Neural cell (in vitro differentiated cells): ENCODE measurements at regions not wholly inside any gene's neighbourhood (a gene's known extent, or its start where the extent isn't known, plus 50 kb on each side); places are given as distances from the start of the nearest gene placed in this dataset.

Experiments used
- H2AFZ ChIP-seq: fragments of 200-600, 300-800 bp; sonication (generic), shearing (Covaris generic); 2 replicates; pipeline ENCODE4 v1.6.0; 2014; ENCODE audit warnings: low read depth, mild to moderate bottlenecking, antibody characterized with exemption, low read length, moderate library complexity
- H3F3A ChIP-seq: fragments of 200-600 bp; shearing (Covaris generic); 2 replicates; pipeline ENCODE4 v1.6.1; 2016; ENCODE audit warnings: mild to moderate bottlenecking, moderate library complexity, mixed read lengths, antibody characterized with exemption, low read length; ENCODE audit not compliant: insufficient read depth, poor library complexity, severe bottlenecking
- H3K27ac ChIP-seq: fragments of 200-600, 300-800 bp; sonication (generic), shearing (Covaris generic); 2 replicates; pipeline ENCODE4 v1.5.1; 2014; ENCODE audit warnings: mild to moderate bottlenecking, low read length, moderate library complexity
- H3K27me3 ChIP-seq: fragments of 300-800, 200-600 bp; sonication (generic), shearing (Covaris generic); 2 replicates; pipeline ENCODE4 v1.6.0; 2014; ENCODE audit warnings: mild to moderate bottlenecking, low read depth, low read length, moderate library complexity; ENCODE audit not compliant: insufficient read depth
- H3K36me3 ChIP-seq: fragments of 300-800, 200-600 bp; sonication (generic), shearing (Covaris generic); 2 replicates; pipeline ENCODE4 v1.5.1; 2014; ENCODE audit warnings: mild to moderate bottlenecking, antibody characterized with exemption, low read length, moderate library complexity; ENCODE audit not compliant: insufficient read depth
- H3K4me2 ChIP-seq: fragments of 300-800, 200-600 bp; sonication (generic), shearing (Covaris generic); 2 replicates; pipeline ENCODE4 v1.6.0; 2014; ENCODE audit warnings: mild to moderate bottlenecking, low read length
- H3K4me3 ChIP-seq: fragments of 300-800, 200-600 bp; sonication (generic), shearing (Covaris generic); 2 replicates; pipeline ENCODE4 v1.5.1; 2014; ENCODE audit warnings: mild to moderate bottlenecking, low read length, moderate library complexity
- H3K79me2 ChIP-seq: fragments of 200-600 bp; shearing (Covaris generic); replicated peaks from 2 replicates; pipeline ENCODE4 v1.6.0; 2014; ENCODE audit warnings: mild to moderate bottlenecking, low read length, moderate library complexity; ENCODE audit not compliant: insufficient read depth
- H3K9ac ChIP-seq: fragments of 300-800, 200-600 bp; sonication (generic), shearing (Covaris generic); 2 replicates; pipeline ENCODE4 v1.6.1; 2016; ENCODE audit warnings: mild to moderate bottlenecking, low read length, mixed read lengths
- H3K9me2 ChIP-seq: fragments of 200-600 bp; shearing (Covaris generic); 2 replicates; pipeline ENCODE4 v1.6.1; 2016; ENCODE audit warnings: mild to moderate bottlenecking, low read length, mixed read lengths; ENCODE audit not compliant: insufficient read depth
- H3K9me3 ChIP-seq: fragments of 200-600, 300-800 bp; sonication (generic), shearing (Covaris generic); 2 replicates; pipeline ENCODE4 v1.6.1; 2016; ENCODE audit warnings: mild to moderate bottlenecking, mixed run types, low read length, moderate library complexity, mixed read lengths
- H4K20me1 ChIP-seq: fragments of 200-600 bp; shearing (Covaris generic); 2 replicates; pipeline ENCODE4 v1.6.1; 2016; ENCODE audit warnings: mild to moderate bottlenecking, mixed run types; ENCODE audit not compliant: insufficient read depth
- EP300 ChIP-seq: fragments of 450-650 bp; conservative IDR thresholded peaks from 2 replicates; pipeline ENCODE4 v1.6.1; 2014; ENCODE audit warnings: antibody characterized with exemption, mild to moderate bottlenecking, moderate library complexity; ENCODE audit not compliant: poor library complexity, severe bottlenecking
- EZH2 ChIP-seq: fragments of 200-600, 300-800 bp; shearing (Covaris generic), sonication (generic); IDR thresholded peaks from 2 replicates; pipeline ENCODE4 v1.6.1; 2014; ENCODE audit warnings: antibody characterized with exemption, low read length, borderline replicate concordance, mild to moderate bottlenecking; ENCODE audit not compliant: insufficient read depth, poor library complexity, severe bottlenecking
- MXI1 ChIP-seq: fragments of 450-650 bp; conservative IDR thresholded peaks from 2 replicates; pipeline ENCODE4 v1.6.1; 2014; ENCODE audit warnings: antibody characterized with exemption, mild to moderate bottlenecking; ENCODE audit not compliant: poor library complexity, severe bottlenecking
- POLR2AphosphoS5 ChIP-seq: IDR thresholded peaks from 2 replicates; pipeline ENCODE4 v1.6.1; 2012
- RAD21 ChIP-seq: fragments of 450-650 bp; conservative IDR thresholded peaks from 2 replicates; pipeline ENCODE4 v1.6.1; 2014; ENCODE audit warnings: antibody characterized with exemption, mild to moderate bottlenecking, moderate library complexity
- SMC3 ChIP-seq: fragments of 450-650 bp; conservative IDR thresholded peaks from 2 replicates; pipeline ENCODE4 v1.6.1; 2014; ENCODE audit warnings: antibody characterized with exemption, mild to moderate bottlenecking, moderate library complexity; ENCODE audit not compliant: poor library complexity
- TAF1 ChIP-seq: IDR thresholded peaks from 2 replicates; pipeline ENCODE4 v1.6.1; 2012; ENCODE audit warnings: low read depth
- TF ChIP-seq, protein P1 (sequence below): IDR thresholded peaks from 2 replicates; pipeline ENCODE4 v1.6.1; 2012; ENCODE audit warnings: borderline replicate concordance
- TF ChIP-seq, protein P2 (sequence below): fragments of 450-650 bp; IDR thresholded peaks from 2 replicates; pipeline ENCODE4 v1.5.1; 2014; ENCODE audit warnings: antibody characterized with exemption, mild to moderate bottlenecking, moderate library complexity; ENCODE audit not compliant: poor library complexity, severe bottlenecking

DNA sequence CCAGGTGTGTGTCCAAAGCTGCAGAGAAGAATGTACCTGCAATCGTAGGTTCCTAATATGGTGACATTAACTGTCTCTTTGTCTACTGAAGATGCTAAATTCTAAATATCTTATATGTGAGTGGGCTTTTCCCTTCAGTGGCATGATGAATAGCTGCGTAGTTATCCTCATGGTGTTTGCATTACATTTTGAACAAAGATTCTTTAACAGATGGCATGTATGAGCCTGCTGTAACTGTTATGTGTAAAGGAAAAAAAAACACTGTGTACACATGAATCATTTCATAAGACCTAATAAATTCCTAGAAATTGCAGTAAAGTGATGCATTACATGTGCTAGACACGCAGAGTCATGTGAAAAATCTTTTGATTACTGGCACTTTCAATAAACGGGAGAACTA, 288.0 kb downstream of the SH2D1A start:
- Histone ChIP-seq H4K20me1 (no peaks in the 10 kb centered on the region), H3K79me2 (no peaks in the 10 kb centered on the region), H3F3A (no peaks in the 10 kb centered on the region), H3K27ac (no peak overlapping the region), H3K4me3 (no peak overlapping the region), H3K36me3 (no peaks in the 10 kb centered on the region), H3K9me2 (no peaks in the 10 kb centered on the region), H3K27me3 (no peaks in the 10 kb centered on the region), H3K4me2 (no peak overlapping the region), H3K9me3 (no peaks in the 10 kb centered on the region), H2AFZ (no peak overlapping the region), H3K9ac (no peak overlapping the region)
- TF ChIP-seq, protein P1, sequence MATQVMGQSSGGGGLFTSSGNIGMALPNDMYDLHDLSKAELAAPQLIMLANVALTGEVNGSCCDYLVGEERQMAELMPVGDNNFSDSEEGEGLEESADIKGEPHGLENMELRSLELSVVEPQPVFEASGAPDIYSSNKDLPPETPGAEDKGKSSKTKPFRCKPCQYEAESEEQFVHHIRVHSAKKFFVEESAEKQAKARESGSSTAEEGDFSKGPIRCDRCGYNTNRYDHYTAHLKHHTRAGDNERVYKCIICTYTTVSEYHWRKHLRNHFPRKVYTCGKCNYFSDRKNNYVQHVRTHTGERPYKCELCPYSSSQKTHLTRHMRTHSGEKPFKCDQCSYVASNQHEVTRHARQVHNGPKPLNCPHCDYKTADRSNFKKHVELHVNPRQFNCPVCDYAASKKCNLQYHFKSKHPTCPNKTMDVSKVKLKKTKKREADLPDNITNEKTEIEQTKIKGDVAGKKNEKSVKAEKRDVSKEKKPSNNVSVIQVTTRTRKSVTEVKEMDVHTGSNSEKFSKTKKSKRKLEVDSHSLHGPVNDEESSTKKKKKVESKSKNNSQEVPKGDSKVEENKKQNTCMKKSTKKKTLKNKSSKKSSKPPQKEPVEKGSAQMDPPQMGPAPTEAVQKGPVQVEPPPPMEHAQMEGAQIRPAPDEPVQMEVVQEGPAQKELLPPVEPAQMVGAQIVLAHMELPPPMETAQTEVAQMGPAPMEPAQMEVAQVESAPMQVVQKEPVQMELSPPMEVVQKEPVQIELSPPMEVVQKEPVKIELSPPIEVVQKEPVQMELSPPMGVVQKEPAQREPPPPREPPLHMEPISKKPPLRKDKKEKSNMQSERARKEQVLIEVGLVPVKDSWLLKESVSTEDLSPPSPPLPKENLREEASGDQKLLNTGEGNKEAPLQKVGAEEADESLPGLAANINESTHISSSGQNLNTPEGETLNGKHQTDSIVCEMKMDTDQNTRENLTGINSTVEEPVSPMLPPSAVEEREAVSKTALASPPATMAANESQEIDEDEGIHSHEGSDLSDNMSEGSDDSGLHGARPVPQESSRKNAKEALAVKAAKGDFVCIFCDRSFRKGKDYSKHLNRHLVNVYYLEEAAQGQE = no peak
- no peak for TF ChIP-seq SMC3
- no peak for TF ChIP-seq EP300
- TF ChIP-seq, protein P2, sequence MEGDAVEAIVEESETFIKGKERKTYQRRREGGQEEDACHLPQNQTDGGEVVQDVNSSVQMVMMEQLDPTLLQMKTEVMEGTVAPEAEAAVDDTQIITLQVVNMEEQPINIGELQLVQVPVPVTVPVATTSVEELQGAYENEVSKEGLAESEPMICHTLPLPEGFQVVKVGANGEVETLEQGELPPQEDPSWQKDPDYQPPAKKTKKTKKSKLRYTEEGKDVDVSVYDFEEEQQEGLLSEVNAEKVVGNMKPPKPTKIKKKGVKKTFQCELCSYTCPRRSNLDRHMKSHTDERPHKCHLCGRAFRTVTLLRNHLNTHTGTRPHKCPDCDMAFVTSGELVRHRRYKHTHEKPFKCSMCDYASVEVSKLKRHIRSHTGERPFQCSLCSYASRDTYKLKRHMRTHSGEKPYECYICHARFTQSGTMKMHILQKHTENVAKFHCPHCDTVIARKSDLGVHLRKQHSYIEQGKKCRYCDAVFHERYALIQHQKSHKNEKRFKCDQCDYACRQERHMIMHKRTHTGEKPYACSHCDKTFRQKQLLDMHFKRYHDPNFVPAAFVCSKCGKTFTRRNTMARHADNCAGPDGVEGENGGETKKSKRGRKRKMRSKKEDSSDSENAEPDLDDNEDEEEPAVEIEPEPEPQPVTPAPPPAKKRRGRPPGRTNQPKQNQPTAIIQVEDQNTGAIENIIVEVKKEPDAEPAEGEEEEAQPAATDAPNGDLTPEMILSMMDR = no peak
- TF ChIP-seq EZH2 = no peak
- no peak for TF ChIP-seq POLR2AphosphoS5
- no peak for TF ChIP-seq RAD21
- no peak for TF ChIP-seq TAF1
- no peak for TF ChIP-seq MXI1

- Histone ChIP-seq H2AFZ (no peak overlapping the region), H3K27me3 (no peaks in the 10 kb centered on the region), H4K20me1 (no peaks in the 10 kb centered on the region), H3K27ac (no peak overlapping the region), H3K9me3 (no peaks in the 10 kb centered on the region), H3K9ac (no peak overlapping the region), H3F3A (no peaks in the 10 kb centered on the region), H3K9me2 (no peaks in the 10 kb centered on the region), H3K36me3 (no peaks in the 10 kb centered on the region), H3K4me2 (no peak overlapping the region), H3K4me3 (no peak overlapping the region), H3K79me2 (no peaks in the 10 kb centered on the region)
- TF ChIP-seq EZH2 = no peak
- TF ChIP-seq, protein P2 = no peak
- no peak for TF ChIP-seq EP300
Observed at GRCh38 chrX:124641737-124642491, 295.6 kb downstream of the SH2D1A start.
